GM19455 (cell line): ENCODE measurements at regions not wholly inside any gene's neighbourhood (a gene's known extent, or its start where the extent isn't known, plus 50 kb on each side); places are given as distances from the start of the nearest gene placed in this dataset.
"Not testable (repeated sequence)": the region's sequence is repeated elsewhere in the genome, so short reads cannot be mapped to it uniquely, and the experiment has no call there.

Experiments
- ATAC-seq: cut with Tn5 transposase; IDR thresholded peaks from one replicate; pipeline ENCODE4 v1.9.1; 2021; ENCODE audit not compliant: unreplicated experiment

GRCh38 chr2:76697439-76697838 is 824.7 kb downstream of the LRRTM4 start:
- not testable (repeated sequence) for ATAC-seq

DNA sequence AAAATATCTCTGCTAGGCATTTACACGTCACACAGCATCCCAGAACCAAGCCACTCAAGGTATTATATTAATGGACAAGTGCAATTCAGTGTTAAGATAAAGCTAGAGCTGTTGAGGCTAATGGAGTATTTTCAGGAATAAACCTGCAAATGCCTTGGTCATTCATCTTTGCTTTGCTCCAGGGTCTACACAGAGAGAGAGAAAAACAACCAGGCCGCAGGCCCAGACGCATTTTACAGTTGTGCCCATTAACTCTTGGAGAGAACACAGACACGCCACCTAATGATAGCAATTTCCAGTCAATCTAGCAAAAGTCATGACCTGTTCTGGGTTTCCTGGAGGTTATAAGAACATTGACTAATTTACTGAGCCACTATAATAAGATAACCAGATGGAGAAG is 829.3 kb downstream of the LRRTM4 start:
- ATAC-seq = no peak

DNA sequence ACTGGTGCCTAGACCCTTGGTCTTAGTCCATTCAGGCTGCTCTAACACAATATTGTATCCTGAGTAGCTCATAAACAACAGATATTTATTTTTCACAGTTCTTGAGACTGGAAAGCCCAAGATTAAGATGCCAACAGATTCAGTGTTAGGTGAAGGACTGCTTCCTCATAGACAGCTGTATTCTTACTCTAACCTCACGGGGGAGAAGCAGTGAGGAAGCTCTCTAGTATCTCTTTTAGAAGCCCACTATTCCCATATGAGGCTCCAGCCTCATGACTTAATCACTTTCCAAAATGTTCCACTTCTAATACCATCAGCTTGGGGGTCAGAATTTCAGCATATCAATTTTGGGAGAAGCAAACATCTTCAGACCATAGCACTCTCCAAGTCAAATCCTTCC is 833.4 kb downstream of the LRRTM4 start:
- ATAC-seq = no peak

GRCh38 chr2:76687923-76688322 is 834.3 kb downstream of the LRRTM4 start:
- ATAC-seq = no peak

GRCh38 chr2:76684756-76685155 is 837.4 kb downstream of the LRRTM4 start:
- no peak for ATAC-seq

DNA sequence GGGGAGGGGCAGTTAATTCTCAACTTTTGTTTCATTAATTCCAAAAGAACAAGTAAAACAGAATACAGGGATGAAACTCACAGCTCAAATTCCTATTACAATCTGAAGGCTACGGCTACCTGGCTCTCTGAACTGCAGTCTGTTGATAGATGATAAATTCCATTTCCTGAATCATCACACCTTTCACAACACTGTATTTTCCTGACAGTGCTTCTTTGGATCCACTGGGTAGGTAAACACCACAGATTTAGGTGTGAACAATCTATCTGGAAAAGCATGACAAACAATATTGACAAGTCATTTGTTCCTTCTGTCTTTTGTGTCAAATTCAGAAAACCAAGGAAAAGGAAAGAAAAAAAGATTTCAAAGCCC is 843.2 kb downstream of the LRRTM4 start:
- ATAC-seq = no peak

DNA sequence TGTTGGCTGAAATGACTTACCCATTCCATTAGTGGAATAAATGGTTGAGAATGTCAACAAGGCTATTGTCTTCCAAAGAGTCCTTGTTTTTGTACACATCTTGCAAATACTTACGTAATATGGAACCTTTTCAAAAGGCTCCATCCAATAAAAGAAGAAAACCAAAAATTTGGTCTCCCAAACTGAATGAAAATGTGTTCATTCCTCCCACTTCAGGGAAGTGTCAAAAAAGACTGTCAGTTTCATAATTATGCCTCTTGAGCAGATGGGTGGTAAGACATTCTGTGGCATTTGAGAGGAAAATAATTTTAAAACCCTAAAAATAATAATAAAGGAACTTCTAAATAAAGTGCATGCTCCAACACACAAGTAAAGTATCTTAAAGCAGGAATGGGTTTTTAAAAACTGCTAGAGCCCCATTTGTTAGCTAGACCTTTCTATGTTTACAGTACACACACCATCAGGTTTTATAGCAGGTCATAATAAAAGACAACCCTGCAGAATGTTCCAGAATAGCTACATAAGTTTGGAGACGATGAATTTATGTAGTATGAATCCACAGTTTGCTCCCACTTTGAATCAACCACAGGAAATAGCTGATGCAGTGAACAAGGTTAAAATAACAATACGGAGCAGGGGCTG is 843.7 kb downstream of the LRRTM4 start:
- no peak for ATAC-seq

DNA sequence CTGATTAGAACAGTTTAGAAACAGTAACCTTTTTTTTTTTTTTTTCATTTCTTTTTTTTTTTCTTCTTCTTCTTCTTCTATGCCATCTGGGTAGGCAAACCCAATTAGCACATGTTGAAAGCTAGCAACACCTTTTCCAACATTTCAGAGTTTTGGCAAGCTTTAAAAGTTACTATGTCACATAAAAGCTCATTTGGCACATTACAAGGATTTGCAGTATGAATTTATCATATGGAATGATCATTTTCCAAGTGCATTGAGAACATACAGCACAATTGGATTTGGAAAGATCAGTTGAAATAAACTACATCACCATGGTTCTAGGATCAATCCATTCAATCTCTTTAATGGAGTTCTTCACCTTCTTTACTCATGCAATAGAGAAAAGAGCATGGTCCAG is 847.0 kb downstream of the LRRTM4 start:
- ATAC-seq = no peak

GRCh38 chr2:76672798-76673197 is 849.4 kb downstream of the LRRTM4 start:
- no peak for ATAC-seq

DNA sequence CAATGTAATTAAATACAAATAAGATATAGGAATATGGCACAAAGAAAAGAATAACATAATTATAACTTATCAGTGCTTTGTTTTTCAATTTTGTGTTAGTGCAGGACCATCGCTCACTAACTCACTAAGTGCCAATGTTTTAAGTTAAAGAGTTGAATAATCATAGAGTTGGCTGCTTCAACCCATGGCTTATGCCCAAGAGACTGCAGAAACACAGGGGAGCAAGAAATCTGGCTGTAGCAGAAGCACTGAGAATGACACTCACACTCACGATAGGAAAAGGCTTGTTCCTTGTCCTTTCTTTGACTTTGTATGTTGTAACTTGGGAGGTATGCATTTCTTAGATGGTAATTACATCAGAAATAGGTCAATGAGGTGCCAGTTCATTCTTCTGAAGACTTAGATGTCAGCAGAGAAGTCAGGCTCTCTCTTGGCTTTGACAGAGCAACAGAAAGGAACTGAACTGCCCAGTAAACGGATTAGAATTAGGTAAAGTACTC is 852.2 kb downstream of the LRRTM4 start:
- no peak for ATAC-seq

DNA sequence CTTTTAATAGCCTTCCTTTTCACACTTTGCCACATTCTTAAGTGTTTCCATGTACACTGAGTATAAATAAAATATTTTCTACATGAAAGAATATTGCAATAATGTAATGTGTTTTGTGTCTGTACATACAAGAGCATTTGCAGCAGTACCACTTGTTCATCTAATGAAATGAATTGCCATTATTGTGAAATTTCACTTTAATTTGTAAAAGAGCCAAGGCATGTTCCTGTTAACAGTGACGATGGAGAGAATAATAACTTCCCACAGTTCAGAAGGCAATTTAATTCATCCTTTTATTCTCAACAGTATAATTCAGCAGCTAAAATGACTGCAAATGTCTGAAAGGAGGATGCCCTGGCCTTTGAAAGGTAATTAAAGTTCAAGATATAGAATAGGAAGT is 853.9 kb downstream of the LRRTM4 start:
- ATAC-seq = no peak

GRCh38 chr2:76667821-76668271 is 854.3 kb downstream of the LRRTM4 start:
- ATAC-seq = no peak

DNA sequence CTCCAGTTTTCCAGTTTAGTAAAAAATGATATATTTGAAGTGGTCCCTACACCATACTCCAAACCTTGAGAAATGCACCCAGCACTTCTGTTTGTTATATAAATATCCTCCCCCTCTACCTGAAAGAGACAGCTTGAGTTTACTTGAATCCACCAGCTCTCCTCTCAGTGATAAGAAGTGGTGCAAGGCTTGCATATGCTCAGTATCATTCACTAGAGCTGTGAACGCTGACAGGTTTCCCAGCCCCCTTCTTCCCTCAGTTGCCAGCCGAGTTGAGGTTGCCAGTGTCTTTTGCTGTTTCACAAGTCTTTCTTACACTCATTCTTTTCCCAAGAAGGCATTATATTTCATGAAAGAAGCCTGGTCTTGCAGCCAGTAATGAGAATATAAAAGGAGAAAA is 880.0 kb downstream of the LRRTM4 start:
- ATAC-seq = no peak

DNA sequence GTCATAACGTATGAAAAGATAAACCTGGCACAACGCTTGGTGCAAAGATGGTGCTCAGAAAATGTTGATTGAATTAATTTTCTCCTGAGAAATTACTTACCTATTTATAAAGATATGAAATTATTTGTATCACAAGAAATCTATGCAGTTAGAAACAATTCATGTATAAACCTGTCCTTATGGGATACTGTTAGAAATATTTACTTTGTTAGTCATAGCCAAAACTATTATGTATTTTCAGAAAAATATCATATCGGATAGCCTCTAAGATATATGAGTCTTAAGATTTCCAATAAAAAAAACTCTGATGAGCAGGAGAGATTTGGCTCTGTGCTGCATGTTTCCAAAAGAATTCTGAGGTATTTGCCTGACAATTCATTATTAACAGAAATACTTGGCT is 880.7 kb downstream of the LRRTM4 start:
- no peak for ATAC-seq

DNA sequence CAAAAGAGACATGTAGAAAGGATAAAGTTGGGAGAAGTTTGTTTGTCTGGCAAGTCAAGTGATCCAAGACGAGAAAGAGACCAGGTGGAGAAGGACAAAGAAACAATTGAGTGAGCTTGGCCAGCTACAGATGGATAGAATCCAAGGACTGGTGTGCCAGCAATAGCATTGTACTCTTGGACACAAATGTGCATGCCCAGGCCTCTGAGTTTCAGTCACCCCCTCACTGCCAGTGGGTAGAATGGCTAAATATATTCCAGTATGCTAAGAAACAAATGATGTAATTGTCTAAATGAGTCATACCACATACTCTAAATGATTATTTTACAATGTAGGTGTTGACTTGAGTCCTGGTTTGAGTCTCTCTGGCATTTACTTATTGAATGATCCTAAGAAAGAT is 881.3 kb downstream of the LRRTM4 start:
- no peak for ATAC-seq

DNA sequence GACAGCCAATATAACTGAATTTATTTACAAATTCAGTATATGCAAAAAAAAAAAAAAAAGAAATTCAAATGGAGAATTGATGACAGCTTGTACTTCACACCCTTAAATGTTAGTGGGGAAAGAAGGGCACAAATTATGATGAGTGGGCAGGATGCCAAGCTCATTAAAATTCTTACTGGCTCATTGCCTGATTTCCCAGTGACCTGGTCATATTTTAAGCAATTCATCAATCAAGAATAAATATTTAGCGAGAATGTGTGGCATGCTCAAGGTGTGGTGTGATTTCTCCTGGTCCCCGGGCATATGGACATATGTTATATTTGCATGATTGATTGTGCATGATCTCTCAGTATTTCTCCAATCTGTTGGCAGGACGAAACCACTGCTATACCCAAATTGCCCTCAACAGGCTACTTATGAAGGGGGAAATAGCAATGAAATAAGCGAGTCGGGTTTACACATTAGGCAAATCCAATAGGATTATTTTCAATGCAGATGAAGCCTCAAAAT is 883.0 kb downstream of the LRRTM4 start:
- ATAC-seq = no peak

- no peak for ATAC-seq
Measured at GRCh38 chr2:76633276-76633921, 888.8 kb downstream of the LRRTM4 start.

- ATAC-seq = no peak
Measured at GRCh38 chr2:76625101-76625500, 897.1 kb downstream of the LRRTM4 start.

DNA sequence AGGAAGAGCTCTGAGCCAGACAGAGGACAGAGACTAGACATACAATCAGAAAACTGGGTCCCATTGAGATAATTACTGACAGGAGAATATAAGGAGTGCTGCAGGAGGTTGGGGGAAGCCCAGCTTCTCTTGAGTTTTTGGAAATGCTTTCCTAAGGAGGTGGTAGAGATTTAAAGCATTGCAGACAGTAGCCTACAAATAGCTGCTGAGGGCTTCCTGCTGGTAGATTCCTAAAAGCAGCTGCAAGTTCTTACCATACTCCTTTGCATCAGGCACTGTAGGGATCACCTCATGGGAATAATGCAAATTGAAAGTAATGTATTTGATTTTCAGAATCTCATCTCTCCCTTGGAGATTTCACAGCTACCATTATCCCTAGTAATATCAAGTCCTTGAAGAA is 902.6 kb upstream of the GCFC2 start:
- no peak for ATAC-seq

DNA sequence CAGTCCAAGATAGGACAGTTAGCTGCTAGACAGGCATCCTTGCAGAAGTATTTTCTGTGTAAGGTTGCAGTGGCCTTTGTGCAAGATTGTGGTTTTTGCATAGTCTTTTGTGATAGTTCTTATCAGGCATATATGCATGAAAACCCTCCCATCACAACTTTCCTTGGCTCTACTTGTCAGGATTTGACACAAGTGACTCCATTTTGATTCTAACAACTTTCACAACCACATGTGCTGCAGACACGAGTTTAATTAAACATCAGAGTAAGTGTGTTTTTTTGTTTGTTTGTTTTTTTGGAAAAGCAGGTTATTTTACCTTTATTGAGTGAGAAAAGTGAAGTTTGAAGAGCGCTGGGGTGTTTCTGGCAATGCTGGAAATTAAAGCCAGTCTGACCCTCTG is 902.0 kb upstream of the GCFC2 start:
- no peak for ATAC-seq

- no peak for ATAC-seq
Measured at GRCh38 chr2:76610451-76610850, 899.7 kb upstream of the GCFC2 start.

- ATAC-seq = peak; percentile 98
Measured at GRCh38 chr2:76599732-76600368, 889.1 kb upstream of the GCFC2 start.
